ENCODE measurements at regions not wholly inside any gene's neighbourhood (a gene's known extent, or its start where the extent isn't known, plus 50 kb on each side); places are given as distances from the start of the nearest gene placed in this dataset.
A peak's percentile ranks its signal among the peaks of the same experiment; 100 is the strongest.
"Not testable (repeated sequence)": the region's sequence is repeated elsewhere in the genome, so short reads cannot be mapped to it uniquely, and the experiment has no call there.

DNA sequence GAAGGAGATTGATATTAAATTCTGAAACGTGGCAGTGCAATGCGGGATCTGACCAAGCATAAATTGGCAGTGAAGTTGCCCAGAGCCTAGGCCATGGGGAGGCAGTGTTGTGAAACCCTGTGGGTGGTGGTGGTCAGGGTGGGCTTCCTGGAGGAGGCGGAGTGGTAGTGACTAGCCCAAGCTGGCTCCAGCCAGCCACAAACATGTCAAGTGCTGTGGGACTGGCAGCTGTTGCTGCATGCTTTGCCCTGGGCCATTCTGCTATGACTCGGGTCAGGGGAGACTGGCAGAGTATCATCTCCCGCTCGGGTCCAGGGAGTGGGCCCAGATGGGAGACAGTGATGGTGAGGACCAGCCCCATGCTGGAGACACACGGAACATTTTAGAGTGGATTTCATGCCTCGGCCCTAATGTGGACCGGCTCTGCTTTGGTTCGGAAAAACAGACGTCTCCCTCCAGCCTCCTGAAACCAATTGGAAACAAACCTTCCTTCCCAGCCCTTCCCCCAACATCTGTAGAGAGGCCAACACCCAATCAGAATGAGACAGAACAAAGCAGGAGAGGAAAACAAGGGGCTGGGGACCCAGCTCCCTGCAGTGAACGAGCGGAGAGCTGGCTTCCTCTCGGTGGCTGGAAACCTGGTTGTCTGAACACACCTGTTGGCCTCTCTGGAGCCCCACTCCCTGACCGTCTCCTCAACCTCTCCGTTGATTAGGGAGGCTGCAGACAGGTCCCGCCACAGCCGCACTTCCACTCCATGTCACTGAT lies 58.2 kb downstream of the TMEM270 start:
- DNase-seq, result no peak

DNA sequence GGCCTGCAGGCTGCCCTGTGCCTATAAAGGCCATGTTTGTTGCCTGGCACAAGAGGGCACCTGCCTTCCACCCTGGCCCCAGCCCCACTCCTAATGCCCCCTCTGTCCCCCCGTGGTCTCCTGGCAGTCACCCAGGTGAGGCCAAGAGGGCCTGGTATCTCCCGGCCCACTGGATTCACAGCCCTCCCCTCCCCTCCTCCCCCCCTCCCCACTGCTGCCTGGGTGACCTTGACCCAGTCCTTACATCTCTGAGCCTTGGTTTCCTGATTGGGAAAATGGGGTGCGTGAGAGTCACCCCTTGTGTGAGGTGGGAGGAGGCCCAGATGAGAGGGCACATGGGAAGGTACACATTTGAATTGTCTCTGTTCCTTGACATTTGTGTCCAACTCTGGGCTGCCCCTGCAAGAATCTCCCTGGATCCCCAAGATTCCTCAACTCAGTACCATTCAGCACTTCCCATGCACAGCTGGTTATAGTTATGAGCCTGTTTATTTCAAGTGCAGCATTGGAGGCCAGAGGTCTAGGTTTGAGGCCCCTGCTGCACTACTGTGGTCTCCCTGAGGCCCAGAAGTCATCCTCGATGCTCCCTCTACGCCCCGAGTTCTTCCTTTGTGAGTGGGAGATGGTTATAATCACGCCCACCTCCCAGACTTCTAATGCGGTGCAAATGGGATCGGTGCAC lies 58.9 kb downstream of the TMEM270 start:
- no peak for DNase-seq

DNA sequence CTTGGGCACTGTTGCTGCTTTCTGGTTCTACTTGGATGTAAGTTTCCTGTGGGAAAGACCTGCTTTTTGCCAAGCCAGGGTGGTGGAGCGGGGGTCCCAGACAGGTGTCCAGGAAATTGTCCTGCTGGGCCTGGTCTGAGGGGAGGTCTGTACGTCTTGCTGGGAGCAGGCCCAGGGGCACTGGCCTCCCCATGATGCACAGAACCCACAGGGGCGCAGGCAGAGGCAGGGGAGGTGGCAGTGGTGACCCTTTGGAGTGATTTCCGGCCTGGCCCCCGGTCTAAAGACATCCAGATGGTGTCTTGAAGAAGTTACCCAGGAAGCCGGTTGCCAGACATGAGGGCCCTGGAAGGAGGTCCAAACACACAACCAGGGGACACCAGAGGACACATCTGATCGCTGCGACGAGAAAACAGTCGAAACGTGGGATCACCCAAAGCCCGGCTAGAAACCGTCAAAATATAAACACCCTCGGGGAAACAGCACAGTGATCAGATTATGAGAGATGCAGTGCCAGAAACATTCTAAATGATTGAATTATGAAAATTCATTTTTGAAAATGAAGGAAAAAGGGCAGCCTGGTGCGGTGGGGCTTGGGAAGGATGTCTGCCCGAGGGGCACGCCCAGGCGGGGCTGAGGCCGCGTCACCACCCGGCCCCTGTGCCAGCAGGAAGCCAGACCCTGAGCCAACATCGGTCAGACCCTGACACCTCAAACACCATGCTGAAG lies 59.6 kb downstream of the TMEM270 start:
- DNase-seq, result no peak

DNA sequence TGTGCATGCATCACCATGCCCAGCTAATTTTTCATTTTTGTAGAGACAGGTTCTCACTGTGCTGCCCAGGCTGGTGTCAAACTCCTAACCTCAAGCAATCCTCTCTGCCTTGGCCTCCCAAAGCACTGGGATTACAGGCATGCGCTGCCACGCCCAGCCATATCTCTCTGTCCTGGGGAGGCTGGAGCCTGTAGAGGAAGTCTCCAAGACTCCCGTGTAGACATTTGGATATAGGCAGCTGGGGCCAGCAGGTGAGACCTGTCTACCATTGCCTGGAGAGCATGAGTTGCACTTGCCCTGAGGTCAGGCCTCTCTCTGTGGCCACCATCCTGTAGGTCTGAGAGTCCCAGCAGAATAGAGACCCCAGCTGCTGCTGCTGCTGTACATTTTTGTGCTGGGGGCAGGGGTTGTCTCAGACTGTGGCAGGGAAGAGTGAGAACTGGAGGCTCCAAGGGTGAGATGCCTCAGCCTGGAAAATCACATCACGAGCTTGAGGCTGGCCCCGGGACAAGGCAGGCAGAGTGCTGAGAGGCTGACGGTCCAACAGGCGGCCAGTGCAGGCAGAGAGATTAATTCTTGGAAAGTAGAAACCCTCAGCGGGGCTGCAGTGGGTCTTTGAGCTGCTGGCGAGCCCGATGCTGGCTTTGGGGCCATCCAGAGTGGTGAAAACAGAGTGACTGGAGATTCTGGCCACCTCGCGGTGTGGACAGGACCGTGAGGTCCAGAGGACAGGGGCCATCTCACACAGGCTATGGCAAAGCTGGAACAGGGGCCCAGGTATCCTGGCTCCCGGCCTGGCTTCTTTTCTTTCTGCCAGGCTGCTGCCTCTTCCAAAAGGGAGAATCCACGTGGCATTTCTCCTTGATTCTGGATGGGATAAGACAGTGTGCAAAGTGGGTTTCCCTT lies 60.9 kb downstream of the TMEM270 start:
- no peak for DNase-seq

DNA sequence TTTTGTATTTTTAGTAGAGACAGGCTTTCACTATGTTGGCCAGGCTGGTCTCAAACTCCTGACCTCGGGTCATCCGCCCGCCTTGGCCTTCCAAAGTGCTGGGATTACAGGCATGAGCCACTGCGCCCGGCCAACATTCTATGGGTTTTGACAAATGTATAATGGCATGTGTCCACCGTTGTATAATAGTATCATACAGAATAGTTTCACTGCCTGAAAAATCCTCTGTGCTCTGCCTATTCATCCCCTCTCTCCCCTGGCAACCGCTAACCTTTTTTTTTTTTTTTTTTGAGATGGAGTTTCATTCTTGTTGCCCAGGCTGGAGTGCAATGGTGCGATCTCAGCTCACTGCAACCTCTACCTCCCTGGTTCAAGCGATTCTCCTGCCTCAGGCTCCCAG lies 67.7 kb downstream of the TMEM270 start:
- DNase-seq, result not testable (repeated sequence)

DNA sequence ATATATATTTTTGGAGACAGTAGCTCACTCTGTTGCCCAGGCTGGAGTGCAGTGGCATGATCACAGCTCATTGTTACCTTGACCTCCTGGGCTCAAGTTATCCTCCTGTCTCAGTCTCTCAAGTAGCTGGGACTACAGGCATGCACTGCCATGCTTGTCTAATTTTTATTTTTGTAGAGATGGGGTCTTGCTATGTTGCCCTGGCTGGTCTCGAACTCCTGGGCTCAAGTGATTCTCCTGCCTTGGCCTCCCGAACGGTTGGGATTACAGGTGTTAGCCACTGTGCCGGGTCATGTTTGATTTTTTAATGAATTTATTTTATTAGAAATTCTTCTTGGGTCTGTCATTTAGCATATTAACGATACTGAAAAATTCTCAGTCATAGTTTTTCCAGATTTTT lies 70.5 kb downstream of the TMEM270 start:
- DNase-seq, result no peak

DNA sequence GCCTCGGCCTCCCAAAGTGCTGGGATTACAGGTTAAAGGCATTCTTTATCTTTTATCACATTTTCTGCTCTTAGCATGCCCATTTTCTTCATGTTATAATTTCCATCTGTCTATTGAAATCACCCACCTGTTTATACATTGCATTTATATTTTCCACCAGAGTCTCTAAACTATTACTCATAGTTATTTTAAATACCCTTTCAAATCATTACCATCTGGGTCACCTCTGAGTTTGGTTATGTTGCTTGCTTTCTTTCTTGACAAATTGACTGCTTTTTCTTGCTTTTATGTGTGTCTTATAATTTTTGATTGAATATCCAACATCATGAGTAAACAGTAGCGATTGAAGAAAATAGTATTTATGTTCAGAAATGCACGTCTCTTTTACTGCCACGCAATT lies 71.4 kb downstream of the TMEM270 start:
- no peak for DNase-seq

DNA sequence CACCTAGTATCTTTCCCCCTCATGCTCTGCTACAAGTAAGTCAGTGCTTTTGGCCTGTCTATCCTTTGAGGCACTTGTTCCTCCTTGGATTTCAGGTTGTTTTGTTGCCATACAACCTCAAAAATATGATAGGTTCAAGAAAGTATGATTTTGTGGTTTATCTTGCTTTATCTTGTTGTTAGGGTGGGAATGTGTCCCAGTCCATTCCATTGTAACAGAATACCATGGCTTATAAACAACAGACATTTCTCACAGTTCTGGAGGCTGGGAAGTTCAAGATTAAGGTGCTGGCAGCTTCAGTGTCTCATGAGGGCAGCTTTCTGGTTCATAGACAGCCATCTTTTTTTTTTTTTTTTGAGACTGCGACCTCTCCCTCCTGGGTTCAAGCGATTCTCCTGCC lies 72.1 kb downstream of the TMEM270 start:
- DNase-seq, result no peak

DNA sequence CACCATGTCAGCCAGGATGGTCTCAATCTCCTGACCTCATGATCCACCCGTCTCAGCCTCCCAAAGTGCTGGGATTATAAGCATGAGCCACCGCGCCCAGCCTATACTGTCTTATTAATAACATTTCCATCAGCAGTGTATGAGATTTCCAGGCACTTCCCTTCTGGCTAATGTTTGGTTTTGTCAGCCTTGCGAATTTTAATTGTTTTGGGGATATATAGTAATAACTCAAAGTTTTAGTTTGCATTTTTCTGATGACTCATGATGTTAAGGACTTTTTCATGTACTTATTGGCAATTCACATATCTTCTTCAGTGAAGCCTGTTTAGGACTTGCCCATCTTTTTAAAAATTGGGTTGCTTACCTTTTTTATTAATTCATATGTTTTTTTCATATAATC lies 76.0 kb downstream of the TMEM270 start:
- no peak for DNase-seq

DNA sequence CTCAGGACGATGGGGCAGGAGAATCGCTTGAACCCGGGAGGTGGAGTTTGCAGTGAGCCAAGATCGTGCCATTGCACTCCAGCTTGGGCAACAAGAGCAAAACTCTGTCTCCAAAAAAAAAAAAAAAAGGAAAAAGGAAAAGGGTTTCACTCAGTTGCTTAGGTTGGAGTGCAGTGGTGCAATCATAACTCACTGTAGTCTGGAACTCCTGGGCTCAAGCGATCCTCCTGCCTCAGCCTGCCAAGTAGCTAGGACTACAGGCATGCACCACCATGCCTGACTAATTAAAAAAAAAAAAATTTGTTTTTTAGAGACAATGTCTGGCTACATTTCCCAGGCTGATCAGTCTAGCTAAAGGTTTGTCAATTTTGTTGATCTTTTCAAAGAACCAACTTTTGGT lies 76.7 kb downstream of the TMEM270 start:
- not testable (repeated sequence) for DNase-seq

DNA sequence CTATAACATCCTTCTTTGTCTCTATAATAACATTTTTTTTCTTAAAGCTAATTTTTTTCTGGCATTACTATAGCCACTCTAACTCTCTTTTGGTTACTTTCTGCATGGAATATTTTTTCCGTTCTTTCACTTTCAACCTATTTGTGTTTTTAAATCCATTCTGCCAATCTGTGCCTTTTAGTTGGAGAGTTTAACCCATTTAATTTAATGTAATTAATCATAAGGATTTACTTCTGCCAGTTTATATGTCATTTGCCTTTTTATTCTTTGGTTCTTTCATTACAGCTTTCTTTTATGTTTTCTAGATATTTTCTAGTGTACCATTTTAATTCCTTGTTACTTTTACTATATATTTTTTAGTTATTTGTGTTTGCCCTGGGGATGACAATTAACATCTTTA lies 78.6 kb downstream of the TMEM270 start:
- DNase-seq, result no peak

DNA sequence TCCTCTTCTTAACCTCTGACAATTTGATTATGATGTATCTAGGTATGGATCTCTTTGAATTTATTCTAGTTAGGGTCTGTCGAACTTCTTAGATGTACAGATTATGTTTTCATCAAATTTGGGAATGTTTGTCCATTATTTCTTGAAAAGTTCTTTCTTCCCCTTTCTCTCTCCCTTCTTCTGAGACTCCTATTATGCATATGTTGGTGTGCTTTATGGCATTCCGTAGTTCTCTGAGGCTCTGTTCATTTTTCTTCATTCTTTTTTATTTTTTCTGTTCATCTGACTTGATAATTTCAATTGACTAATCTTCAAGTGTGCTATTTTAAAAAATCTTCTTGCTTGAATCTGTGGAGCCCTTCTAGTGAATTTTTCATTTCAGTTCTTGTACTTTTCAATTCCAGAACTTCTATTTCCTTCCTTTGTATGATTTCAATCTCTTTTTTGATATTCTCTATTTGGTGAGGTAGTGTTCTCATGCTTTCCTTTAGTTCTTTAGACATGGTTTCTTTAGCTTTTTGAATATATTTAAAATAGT lies 79.8 kb downstream of the TMEM270 start:
- no peak for DNase-seq

DNA sequence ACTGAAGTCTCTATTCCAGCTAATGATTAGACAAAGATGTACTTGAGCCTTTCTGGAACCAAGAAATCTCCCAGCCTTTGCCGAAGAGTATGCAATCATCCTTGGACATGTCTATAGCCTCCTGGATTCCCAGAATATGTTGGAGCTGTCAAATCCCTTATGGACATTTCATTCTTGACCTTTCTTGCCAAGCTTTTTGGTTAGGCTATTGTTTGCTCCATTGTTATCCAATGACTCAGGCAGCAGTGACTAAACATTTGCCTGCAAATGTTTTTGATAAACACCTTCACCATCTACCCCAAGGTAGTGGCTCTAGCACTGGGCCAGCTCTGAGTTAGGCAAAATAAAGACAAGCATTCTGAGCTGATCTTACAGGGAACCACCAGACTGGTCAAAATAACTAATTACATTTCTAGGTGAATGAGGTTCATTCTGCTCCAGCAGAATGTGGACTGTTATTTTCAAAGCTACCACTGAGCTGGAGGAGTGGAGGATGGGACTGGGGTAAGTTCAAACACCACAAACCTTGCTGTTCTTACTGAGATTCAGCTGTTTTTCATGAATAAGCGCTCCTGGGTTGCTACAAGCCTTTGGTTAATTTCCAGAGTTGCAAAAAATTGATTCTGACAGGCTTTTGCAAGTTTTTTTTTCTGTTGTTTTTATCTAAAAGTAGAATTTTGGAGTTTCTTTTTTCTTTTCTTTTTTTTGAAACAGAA lies 81.0 kb downstream of the TMEM270 start:
- no peak for DNase-seq

DNA sequence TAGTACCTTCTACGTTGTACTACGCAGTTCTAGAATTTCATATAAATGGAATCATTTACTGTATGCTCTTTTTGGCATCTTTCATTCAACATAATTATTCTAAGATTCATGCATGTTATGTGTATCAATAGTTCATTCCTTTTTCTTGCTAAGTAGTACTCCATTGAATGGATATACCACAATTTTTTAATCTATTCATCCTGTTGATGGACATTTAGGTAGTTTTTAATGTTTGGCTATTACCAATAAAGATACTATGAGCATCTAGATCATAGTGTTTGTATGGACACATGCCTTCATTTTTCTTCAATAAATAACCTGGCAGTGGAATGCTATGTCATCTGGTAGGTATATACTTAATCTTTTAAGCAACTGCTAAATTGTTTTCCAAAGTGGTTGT lies 83.0 kb upstream of the ELN start:
- no peak for DNase-seq

DNA sequence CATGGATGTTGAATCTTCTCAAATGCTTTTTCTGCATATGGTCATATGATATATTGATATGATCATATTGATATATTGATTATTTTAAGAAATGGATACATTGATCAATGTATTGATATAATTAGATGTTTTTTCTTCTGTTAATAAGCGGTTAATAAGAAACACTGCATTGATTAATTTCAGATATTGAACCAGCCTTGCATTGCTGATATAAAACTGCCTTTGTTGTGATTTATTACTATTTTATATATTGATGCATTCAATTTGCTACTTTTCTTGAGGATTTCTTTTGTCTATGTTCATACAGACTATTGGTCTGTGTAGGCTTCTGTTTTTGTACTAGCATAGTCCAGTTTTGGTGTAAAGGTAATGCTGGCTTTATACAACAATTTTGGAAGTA lies 79.7 kb upstream of the ELN start:
- DNase-seq, result no peak

DNA sequence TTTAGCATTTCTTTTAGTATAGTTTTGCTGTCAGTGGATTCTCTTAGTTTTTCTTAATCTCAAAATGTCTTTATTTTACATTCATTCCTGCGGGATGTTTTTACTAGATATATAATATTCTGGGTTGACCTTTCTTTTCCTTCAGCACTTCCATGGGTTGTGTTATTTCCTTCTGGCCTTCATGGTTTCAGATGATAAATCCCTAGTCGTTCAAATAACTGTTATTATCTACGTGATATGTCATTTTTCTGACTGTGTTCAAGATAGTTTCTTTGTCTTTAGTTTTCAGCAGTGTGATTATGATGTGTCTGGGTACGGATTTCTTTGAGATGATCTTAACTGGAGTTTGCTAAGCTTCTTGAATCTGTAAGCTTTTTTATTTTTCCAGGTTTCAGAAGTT lies 75.7 kb upstream of the ELN start:
- no peak for DNase-seq

DNA sequence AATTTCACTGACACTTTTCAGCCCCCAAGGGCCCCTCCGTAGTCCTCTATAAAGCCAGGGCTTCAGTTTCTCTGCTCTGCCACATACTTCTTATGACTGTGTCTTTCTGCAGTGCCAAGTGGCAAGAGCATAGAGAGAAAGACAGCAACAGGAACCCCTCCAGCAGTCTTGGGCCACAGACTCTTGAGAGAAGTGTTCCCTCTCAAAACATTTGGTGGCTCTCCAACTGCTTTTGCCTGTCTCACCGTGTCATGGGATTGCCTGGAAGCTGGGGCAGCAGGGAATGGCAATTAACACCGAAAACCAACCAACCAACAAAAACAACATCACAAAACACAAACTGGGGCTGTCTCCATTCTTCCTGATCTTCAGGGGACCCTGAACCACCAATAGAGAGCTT lies 73.8 kb upstream of the ELN start:
- no peak for DNase-seq

DNA sequence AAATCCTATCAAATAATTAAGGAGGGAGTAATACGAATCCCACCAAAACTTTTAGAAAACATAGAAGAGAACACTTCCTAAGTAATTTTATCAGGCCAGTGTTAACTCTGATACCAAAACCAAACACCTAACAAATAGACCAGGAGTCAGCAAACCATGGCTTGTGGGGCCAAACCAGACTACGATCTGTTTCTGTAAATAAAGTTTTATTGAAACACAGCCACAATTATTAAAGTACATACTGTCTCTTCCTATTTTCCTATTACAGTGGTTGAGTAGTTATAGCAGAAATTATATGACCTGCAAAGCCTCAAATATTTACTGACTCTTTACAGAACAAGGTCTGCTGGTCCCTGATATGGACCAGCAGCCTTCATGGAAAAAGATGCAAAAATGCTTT lies 73.1 kb upstream of the ELN start:
- DNase-seq, result no peak

DNA sequence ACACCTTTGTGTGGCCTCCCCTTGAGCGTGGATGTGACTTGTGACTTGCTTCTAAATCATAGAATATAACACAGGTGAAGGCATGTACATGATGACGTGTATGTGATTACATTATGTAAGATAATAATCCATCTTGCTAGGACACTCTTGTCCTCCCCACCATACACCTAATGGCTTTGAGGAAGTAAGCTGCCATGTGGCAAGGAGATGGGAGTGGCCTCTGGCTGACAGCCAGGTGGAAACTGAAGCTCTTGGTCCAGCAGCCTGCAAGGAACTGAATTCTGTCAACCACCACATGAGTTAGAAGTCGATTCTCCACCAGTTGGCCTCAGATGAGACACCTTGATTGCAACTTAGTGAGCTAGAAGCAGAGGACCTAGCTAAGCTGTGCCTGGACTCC lies 67.4 kb upstream of the ELN start:
- peak; percentile 88 for DNase-seq

DNA sequence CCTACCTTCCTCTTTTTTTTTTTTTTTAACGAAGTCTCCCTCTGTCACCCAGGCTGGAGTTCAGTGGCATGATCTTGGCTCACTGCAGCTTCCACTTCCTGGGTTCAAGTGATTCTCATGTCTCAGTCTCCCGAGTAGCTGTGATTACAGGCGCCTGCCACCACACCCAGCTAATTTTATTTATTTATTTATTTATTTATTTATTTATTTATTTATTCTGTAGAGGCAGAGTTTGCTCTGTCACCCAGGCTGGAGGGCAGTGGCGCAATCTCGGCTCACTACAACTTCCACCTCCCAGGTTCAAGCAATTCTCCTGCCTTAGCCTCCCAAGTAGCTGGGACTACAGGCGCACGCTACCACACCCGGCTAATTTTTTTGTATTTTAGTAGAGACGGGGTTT lies 66.0 kb upstream of the ELN start:
- not testable (repeated sequence) for DNase-seq

DNA sequence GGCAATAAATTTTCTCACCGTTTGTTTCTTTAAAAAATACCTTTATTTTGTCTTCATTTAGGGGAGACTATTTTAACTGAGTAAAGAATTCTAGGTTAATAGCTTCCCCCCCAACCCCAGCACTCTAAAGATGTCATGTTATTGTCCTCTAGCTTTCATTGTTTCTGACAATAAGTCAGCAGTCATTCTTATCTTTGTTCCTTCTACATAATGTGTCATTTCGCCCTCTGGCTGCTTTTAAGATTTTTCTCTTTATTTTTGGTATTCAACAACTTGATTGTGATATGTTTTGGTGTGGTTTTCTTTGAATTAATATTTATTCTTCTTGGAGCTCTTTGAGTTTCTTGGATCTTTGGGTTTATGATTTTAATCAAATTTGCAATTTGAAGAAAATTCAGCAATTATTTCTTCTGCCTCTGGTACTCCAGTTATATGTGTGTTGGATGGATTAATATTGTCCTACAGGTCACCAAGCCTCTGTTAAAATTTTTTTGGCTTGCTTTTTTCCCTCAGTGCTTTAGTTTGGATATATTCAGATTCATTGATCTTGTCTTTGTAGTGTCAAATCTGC lies 64.6 kb upstream of the ELN start:
- DNase-seq, result peak; percentile 51

DNA sequence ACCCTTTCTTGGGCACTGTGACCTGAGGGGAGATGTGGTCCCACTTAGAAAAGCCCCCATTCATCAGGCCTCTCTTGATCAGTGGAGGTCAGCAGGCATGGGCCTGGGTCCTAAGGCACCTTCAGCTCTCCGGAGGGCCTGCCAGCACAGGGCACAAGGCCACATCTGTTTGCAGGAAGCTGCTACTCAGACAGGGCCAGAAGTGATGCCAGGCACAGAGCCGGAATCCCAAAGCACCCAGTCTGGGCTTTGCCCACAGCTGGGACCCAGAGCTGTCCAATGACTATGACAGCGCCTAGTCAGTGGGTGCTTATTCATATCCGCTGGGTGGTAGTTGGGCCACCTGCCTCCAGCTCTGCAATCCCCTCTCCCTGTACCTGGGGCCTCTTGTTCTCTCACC lies 63.2 kb upstream of the ELN start:
- DNase-seq, result no peak

Measured in OCI-M1 (cell line).